ENCODE measurements at regions not wholly inside any gene's neighbourhood (a gene's known extent, or its start where the extent isn't known, plus 50 kb on each side); places are given as distances from the start of the nearest gene placed in this dataset.

GRCh38 chr20:60203451-60203850, 245.2 kb downstream of the CDH26 start:
- ATAC-seq, result no peak
- TF ChIP-seq TOX (CRISPR knock-in tag; IDR thresholded peaks at IDR 0.05; ENCODE audit: borderline replicate concordance) (no peak), POU6F1 (CRISPR knock-in tag; IDR thresholded peaks at IDR 0.05; ENCODE audit: borderline replicate concordance, low read depth) (no peak), ZNF70 (CRISPR knock-in tag; IDR thresholded peaks at IDR 0.05) (no peak), CREB5 (CRISPR knock-in tag; IDR thresholded peaks at IDR 0.05; ENCODE audit: low read depth) (no peak), PPARA (CRISPR knock-in tag; IDR thresholded peaks at IDR 0.05; ENCODE audit: borderline replicate concordance) (no peak), RARB (CRISPR knock-in tag; IDR thresholded peaks at IDR 0.05) (no peak)
- TF ChIP-seq, protein P1, sequence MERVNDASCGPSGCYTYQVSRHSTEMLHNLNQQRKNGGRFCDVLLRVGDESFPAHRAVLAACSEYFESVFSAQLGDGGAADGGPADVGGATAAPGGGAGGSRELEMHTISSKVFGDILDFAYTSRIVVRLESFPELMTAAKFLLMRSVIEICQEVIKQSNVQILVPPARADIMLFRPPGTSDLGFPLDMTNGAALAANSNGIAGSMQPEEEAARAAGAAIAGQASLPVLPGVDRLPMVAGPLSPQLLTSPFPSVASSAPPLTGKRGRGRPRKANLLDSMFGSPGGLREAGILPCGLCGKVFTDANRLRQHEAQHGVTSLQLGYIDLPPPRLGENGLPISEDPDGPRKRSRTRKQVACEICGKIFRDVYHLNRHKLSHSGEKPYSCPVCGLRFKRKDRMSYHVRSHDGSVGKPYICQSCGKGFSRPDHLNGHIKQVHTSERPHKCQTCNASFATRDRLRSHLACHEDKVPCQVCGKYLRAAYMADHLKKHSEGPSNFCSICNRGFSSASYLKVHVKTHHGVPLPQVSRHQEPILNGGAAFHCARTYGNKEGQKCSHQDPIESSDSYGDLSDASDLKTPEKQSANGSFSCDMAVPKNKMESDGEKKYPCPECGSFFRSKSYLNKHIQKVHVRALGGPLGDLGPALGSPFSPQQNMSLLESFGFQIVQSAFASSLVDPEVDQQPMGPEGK (CRISPR knock-in tag; IDR thresholded peaks at IDR 0.05; ENCODE audit: borderline replicate concordance), result no peak

GRCh38 chr20:60204601-60205000, 246.4 kb downstream of the CDH26 start:
- no peak for ATAC-seq
- TF ChIP-seq RARB (CRISPR knock-in tag; IDR thresholded peaks at IDR 0.05) (no peak), PPARA (CRISPR knock-in tag; IDR thresholded peaks at IDR 0.05; ENCODE audit: borderline replicate concordance) (no peak), ZNF565 (CRISPR knock-in tag; conservative IDR thresholded peaks at IDR 0.05; ENCODE audit: low read depth) (no peak), CSDC2 (CRISPR knock-in tag; IDR thresholded peaks at IDR 0.05) (no peak), ARNTL (CRISPR knock-in tag; IDR thresholded peaks at IDR 0.05; ENCODE audit: borderline replicate concordance, low read depth) (no peak), ZC3H10 (CRISPR knock-in tag; IDR thresholded peaks at IDR 0.05) (no peak)

- TF ChIP-seq ZNF8 (CRISPR knock-in tag; IDR thresholded peaks at IDR 0.05) (no peak), ZFP3 (CRISPR knock-in tag; IDR thresholded peaks at IDR 0.05) (no peak), CSDC2 (CRISPR knock-in tag; IDR thresholded peaks at IDR 0.05) (no peak), PPARA (CRISPR knock-in tag; IDR thresholded peaks at IDR 0.05; ENCODE audit: borderline replicate concordance) (no peak), TCF4 (CRISPR knock-in tag; IDR thresholded peaks at IDR 0.05; ENCODE audit: borderline replicate concordance) (no peak), POU6F1 (CRISPR knock-in tag; IDR thresholded peaks at IDR 0.05; ENCODE audit: borderline replicate concordance, low read depth) (no peak), SNAI2 (CRISPR knock-in tag; IDR thresholded peaks at IDR 0.05) (no peak), ZC3H10 (CRISPR knock-in tag; IDR thresholded peaks at IDR 0.05) (no peak), TOX (CRISPR knock-in tag; IDR thresholded peaks at IDR 0.05; ENCODE audit: borderline replicate concordance) (no peak), ESRRG (CRISPR knock-in tag; IDR thresholded peaks at IDR 0.05) (no peak), ZFP30 (CRISPR knock-in tag; IDR thresholded peaks at IDR 0.05) (no peak)
- TF ChIP-seq, protein P2, sequence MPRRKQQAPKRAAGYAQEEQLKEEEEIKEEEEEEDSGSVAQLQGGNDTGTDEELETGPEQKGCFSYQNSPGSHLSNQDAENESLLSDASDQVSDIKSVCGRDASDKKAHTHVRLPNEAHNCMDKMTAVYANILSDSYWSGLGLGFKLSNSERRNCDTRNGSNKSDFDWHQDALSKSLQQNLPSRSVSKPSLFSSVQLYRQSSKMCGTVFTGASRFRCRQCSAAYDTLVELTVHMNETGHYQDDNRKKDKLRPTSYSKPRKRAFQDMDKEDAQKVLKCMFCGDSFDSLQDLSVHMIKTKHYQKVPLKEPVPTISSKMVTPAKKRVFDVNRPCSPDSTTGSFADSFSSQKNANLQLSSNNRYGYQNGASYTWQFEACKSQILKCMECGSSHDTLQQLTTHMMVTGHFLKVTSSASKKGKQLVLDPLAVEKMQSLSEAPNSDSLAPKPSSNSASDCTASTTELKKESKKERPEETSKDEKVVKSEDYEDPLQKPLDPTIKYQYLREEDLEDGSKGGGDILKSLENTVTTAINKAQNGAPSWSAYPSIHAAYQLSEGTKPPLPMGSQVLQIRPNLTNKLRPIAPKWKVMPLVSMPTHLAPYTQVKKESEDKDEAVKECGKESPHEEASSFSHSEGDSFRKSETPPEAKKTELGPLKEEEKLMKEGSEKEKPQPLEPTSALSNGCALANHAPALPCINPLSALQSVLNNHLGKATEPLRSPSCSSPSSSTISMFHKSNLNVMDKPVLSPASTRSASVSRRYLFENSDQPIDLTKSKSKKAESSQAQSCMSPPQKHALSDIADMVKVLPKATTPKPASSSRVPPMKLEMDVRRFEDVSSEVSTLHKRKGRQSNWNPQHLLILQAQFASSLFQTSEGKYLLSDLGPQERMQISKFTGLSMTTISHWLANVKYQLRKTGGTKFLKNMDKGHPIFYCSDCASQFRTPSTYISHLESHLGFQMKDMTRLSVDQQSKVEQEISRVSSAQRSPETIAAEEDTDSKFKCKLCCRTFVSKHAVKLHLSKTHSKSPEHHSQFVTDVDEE (CRISPR knock-in tag; IDR thresholded peaks at IDR 0.05), result no peak
Observed at GRCh38 chr20:60206259-60206658, 248.0 kb downstream of the CDH26 start.

GRCh38 chr20:60209048-60209447, 250.8 kb downstream of the CDH26 start:
- ATAC-seq, result no peak
- TF ChIP-seq, protein P1 (CRISPR knock-in tag; IDR thresholded peaks at IDR 0.05; ENCODE audit: borderline replicate concordance), result no peak
- TF ChIP-seq ZFP3 (CRISPR knock-in tag; IDR thresholded peaks at IDR 0.05) (no peak), ZNF70 (CRISPR knock-in tag; IDR thresholded peaks at IDR 0.05) (no peak), ARNTL (CRISPR knock-in tag; IDR thresholded peaks at IDR 0.05; ENCODE audit: borderline replicate concordance, low read depth) (no peak), ZFP30 (CRISPR knock-in tag; IDR thresholded peaks at IDR 0.05) (no peak), TOX (CRISPR knock-in tag; IDR thresholded peaks at IDR 0.05; ENCODE audit: borderline replicate concordance) (no peak), CREB5 (CRISPR knock-in tag; IDR thresholded peaks at IDR 0.05; ENCODE audit: low read depth) (no peak)

More at GRCh38 chr20:60206259-60206658, 248.0 kb downstream of the CDH26 start:
- ATAC-seq, result no peak
